ENCODE measurements at regions not wholly inside any gene's neighbourhood (a gene's known extent, or its start where the extent isn't known, plus 50 kb on each side); places are given as distances from the start of the nearest gene placed in this dataset.

GRCh38 chr5:74544811-74545210 is 95.7 kb downstream of the ENC1 start:
- TF ChIP-seq CTCF (IDR thresholded peaks at IDR 0.05; ENCODE audit: borderline replicate concordance, extremely low read depth, low read length, poor library complexity, severe bottlenecking) (no peak), EZH2 (IDR thresholded peaks at IDR 0.05; ENCODE audit: borderline replicate concordance, low read depth, low read length, severe bottlenecking) (no peak)
